HG03159 (cell line): ENCODE measurements at regions not wholly inside any gene's neighbourhood (a gene's known extent, or its start where the extent isn't known, plus 50 kb on each side); places are given as distances from the start of the nearest gene placed in this dataset.

Experiments used
- ATAC-seq: cut with Tn5 transposase; IDR thresholded peaks from one replicate; pipeline ENCODE4 v1.9.1; 2021; ENCODE audit warnings: mild to moderate bottlenecking, moderate library complexity; ENCODE audit not compliant: unreplicated experiment

DNA sequence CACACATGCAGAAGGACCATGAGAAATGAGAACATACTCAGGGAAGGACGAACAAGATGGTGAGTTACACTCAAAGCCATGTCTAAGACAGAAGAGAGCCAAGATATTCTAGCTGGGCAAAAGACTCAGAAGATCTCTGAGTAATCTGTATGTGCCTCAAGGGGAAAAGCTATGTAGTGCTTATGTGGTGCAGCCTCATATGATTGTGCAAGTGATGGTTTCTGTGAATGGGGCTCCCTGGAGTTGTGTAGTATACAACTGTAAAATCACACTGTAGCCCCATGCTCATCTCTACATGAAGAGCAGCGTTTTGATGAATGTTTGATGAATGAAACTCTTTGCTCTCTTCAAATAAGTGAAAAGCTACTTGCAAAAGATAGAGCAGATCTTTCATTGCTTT lies 57.5 kb downstream of the OSR1 start:
- no peak for ATAC-seq

DNA sequence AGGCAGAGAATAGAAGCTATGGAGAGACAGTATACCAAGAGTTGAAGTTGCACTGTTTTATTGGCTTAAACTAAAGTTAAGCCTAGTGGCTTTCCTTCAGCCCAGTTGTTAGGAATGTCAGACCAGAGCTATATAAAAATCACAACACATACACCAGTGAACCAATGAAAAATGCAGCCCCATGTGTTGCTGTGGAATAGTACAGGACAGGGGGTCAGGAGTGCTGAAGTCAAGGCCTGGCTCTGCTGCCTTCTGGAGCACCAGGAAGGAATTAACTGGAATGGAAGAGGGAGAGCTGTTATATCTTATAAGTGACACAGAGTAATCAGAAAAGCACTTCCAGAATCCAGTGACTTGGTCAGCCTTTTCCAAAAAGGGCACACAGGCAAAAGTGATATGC lies 58.9 kb downstream of the OSR1 start:
- ATAC-seq, result no peak

DNA sequence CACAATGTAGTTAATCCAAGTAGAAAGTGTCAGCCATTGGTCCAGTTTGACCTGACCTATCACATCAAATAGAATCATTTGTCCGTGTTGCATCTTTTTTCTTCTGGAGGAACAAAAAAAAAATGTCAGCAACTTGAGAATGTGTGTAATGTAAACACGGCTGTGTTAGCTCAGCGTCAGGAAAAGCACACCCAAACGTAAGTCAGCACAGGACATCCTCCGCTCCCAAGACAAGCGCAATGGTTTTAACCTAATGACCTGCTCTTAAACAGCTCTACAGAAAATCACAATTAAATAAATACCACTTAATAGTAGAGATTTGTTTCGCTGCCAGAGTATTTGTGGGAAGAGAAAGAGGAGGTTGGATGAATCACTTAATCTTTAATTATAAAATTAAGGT lies 59.4 kb downstream of the OSR1 start:
- no peak for ATAC-seq

DNA sequence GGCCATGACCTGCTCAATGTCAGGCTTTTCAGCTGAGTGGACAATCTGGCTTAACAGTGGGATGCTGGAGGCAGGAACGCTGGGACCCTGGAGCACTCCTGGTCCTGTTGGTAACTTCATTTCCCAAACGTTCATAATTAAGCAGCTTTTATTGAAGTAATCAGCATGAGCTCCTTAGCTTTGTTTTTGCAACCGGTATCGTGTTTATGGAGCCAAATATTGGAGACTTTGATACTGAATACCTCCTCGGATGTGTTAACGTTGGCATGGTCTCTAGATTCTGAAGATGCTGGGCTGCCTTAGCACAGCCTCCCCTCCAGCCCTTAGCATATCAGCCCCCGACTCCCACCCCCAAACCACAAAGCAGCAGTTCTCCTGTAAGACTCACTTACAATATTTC lies 60.7 kb downstream of the OSR1 start:
- ATAC-seq, result no peak

DNA sequence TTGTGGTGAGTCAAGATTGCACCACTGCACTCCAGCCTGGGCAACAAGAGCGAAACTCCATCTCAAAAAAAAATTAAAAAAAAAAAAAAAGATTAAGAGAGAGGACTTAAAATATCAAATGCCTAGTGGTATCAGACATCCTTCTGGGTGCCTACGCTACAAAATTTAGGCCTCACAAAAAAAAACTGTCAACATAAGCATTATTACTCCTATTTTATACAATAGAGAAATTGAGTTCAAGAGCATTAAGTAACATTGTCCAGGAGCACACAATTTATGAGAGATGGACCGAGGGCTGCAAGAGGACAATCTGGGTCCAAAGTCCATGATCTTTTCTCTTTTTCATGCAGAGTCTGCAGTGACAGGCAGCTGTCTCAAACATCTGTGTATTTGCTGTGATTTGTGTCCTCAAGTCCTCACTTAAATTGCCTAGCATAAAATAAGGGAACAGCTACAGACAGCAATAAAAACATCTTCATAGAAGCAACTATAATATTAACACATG lies 62.4 kb downstream of the OSR1 start:
- no peak for ATAC-seq

DNA sequence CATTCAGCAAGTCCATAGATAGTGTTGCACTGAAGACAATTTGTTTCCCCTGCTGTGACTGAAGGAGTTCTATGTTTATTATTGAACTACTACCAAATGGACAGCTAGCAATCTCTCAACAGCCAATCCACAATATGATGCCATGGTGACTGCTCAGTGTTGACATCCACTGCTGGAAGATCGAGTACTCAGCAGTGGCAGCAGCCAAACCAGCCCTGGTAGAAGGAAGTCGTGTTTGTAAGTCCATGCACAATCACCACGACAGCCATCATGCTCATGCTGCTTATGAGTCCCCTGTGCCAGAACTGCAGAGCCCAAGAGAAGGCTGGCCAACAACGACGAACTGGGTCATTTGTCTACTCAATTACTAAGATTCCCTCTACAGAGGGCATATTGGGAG lies 66.4 kb downstream of the OSR1 start:
- no peak for ATAC-seq

DNA sequence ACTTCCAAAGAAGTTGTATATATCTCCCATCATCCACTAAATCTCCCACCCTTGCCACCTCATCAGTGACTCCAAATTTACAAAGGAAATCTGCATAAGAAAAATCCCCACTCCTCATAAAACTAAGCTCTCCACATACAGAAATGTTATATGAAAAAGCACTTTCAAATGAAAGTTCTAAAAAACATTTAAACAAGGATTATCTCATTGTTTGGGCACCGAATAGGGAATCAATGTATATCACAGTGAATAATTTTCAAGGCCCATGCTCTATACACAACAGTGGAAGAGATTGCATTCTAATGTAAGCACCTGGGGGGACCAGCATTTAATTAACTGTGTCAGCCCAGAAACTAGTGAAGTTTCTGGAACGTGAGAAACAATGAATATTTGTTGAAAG lies 70.1 kb downstream of the OSR1 start:
- ATAC-seq, result no peak

DNA sequence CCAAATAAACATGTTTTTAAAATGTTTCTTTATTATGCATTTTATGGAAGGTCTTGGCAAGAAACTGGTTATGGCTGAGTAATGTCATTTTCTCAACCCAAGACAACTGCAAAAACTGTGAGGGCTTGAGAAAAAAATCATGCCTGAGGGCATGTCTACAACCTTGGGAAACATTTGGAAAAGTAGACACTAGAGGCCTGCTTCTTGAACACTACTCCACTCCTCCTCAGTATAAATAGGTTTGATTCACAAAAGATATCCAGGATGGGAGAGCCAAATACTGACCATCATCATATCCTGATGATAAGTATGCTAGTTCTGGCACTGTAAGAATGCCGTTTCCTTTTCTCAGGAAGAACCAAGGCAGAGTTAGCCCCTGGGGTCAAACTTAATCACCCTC lies 71.1 kb downstream of the OSR1 start:
- no peak for ATAC-seq

DNA sequence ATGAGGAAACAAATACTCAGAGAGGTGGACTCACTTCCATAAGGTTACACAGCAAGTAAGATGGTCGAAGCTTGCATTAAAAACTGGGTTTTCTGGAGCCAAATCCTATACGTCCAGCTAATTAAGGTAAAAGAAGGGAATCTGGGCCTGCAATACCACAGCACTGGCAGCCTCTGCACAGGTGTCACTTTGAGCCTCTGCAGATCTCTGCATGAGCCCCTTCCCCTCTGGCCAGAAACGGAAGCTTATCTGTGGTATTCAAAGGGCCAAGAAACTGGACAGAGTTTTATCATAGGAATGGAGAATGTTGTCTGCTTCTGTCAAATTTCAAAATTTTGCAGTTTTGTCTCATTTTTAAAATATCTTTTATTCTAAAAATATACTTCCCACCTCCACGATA lies 76.1 kb downstream of the OSR1 start:
- ATAC-seq, result no peak

DNA sequence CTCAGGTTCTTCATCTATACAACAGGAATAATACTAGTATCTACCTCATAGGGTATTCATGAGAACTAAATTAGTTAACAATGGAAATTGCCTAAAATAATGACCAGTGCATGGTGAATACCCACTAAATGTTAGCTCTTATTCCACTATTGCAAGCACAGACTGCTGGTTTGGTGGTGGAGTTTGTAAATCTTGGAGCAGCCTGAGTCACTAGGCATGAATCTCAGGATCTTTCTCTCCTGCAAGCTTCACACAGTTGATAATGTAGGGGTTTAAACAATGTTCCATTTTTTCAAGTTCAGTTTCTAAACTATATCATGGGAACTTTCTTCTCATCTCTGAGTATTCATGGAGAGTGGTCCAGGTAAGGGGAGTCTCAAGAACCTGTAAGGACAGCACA lies 84.0 kb downstream of the OSR1 start:
- ATAC-seq, result no peak

DNA sequence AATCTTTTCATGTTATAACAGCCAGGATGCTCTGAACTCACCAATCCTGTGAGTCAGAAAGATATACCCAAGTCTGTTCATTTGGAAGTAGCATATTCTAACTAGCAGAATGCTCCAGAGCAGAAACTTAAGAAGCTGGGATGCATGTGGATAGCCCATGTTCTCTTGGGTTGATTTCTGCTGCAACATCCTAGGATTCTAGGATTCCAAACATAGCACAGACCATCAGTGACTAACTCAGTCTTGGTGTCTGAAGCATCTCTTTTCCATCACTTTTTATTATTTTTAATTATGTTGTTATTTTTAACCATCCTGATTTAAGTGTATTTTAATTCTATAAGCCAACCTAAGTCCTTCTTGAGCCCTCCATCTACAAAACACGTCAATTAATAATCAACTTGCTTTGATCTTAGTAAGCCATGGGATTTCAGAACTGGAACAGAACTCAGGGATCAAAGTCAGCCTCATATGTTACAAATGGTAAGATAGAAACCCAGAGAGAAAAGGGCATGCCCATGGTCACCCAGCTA lies 85.4 kb downstream of the OSR1 start:
- ATAC-seq, result no peak

DNA sequence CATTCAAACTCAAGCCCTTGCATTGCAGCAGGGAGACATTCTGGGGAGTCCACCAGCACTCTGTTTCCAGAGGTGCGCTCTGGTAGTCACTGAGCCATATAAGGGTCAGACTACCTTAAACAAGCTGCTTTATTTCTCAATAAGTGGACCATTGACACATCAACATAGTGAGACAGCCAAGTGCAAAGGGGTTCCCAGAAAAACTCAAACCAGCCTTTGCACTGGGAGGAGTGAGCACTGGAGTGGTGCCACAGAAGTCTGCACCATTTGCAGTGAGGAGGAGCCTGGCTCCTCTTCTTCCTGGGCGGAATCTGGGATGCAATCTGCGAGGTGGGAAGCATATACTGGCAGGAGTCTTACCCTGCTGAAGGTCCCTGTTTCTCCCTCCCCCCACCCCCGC lies 86.4 kb downstream of the OSR1 start:
- ATAC-seq, result no peak

DNA sequence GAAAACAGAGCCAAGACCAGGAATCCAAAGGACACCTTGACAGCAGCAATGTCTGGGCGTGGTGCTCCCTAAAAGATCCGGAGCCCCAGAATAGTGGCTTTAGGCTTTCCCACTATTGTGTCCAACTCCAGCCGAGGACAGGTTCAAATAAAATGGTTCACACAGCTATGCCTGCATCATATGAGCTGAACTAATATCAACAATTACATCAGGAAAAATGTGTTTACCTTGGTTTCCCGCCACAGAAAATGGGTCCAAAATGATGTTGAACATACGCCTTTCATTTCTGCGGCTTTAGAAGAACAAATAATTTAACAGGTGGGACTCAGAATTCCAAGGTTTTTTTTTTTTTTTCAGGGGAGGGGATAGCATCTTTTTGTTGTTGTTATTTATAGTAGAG lies 93.6 kb downstream of the OSR1 start:
- no peak for ATAC-seq

DNA sequence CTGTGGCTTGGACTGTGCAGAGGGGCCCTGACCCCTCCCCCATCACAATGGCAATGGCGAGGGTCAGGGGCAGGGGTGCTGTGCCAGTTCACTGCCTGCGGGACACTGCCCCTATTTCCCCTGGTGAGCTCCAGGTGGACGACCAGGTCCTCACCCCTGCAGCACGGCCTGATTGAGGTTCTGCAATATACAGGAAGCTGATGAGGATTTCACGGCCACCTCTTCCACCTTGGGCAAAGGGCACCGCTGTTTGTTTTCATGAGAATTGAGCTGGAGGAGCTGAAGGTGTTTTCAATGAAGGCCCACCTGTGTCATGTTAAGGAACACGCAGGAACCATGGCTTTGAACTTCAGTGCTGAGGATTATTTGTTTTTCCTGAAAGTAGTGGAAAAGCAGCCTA lies 96.3 kb downstream of the OSR1 start:
- ATAC-seq, result no peak

DNA sequence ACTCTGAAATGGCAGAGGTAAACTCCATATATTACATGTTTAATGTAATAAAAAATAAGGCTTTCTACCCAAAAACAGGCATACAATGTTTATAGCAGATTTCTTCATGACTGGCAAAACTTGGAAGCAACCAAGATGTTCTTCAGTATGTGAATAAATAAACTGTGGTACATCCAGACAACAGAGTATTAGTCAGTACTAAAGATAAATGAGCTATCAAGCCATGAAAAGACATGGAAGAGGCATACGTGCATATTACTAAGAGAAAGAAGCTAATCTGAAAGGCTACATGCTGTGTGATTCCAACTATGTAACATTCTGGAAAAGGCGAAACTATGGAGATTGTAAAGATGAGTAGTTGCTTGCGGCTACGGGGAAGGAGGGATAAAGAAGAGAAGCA lies 97.4 kb downstream of the OSR1 start:
- ATAC-seq, result no peak

DNA sequence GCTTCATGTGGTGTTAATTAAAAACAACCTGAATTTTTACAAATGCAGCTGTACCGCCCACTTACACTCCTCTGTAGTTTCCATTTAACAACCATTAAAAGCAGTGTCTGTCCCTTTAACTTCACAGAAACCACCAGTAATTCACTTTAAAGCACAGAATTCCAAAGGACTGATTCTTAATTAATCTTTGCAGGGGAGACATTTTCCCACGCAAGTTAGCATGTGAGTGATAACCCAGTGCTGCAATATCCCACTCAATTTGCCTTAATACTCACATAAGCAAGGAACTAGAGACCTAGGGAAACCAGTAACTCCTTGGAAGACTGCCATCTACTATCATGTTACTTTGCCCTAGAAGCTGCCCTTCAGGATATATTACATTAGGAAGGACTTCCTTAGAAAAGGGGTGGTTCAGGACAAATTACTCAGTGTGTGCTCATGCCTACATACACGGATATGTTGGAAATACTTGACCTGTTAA lies 102.3 kb downstream of the OSR1 start:
- ATAC-seq, result no peak

DNA sequence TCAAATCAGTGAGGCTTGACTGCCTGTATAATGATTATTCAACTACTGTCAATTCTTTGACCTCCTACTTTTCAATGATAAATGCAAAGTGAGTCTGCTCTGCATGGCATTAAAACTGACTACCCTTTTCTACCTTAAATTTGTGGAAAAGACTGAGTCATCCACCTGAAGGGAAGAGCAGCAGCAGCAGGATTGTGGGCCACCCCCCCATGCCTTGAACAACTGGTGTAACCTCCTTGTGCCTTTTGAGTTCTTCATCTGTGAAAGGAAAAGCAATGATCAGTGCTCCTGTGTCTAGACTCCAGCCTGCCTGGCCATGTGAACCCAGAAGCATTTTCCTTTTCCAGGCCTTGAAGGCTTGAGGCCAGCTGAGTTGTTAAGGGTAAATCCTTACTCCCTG lies 102.9 kb downstream of the OSR1 start:
- no peak for ATAC-seq

DNA sequence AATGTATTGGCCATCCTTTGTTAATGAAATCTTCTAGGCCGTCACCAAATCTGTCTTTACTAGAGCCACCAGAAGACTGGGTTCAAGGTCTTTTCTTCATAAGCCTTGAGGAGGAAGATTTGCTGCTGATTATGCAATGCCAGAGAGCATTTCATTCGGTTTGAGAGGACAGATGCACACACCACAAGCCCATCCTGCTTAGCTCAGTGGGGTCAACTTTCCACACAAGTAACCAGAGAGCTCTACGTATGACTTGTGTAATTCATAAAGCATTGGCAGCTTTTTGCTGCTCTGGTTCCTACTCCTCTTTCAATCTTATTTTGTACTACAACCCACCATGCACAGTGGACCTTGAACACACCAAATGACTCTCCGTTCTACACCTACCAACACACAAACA lies 106.9 kb downstream of the OSR1 start:
- no peak for ATAC-seq

DNA sequence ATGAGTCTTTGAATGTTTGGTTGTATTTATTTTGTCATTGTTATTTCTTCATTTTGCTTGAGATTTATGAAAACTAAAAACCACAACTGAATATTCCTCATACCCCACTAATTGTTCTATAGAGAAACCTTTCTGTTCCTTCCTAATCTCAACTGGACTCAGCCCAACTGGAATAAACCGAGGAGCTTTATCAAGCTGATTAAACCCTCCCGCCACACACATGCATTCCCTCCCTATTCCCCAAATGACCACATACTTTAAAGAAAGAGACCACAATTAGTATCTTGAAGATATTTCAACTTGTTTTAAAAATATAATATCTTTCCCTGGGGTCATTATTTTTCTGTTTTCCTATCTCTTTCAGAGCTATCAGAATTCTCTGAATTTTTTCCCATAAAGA lies 107.5 kb downstream of the OSR1 start:
- no peak for ATAC-seq

DNA sequence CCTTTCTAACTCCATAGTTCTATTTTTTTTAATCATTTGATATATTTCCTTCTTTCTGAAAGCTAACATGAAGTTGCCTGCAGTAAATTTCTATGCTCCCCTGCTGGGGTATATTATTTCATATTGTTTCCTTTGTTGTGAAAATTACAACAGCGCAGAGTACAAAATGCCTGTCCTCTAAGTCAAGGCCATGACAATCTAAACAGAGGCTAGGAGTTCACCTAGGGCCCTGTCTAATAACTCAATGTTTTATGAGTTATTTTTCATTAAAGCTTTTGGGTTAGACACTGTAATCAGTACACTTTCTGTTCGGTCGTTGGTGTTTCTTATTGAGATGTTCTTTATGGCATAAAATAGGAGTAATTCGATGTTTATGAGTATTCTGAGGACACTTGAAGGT lies 111.2 kb downstream of the OSR1 start:
- no peak for ATAC-seq

DNA sequence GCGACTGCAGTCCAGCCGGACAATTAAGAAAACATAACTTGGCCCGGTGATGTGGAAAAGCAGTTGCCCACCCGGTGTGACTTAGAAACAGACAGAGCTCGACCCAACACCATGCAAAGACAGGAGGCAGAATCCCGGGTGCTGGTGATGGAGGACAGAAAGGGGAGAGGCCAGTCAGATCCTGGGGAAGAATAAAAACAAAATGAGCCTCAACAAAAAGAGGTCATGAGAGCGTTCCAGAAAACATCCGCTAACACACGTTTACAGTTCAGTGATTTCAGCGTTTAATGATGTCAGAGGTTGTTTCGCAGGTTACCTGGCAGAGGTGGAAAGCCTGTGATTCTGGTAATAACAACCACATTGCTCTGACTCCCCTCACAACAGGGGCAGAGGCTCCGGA lies 111.9 kb downstream of the OSR1 start:
- ATAC-seq, result no peak

DNA sequence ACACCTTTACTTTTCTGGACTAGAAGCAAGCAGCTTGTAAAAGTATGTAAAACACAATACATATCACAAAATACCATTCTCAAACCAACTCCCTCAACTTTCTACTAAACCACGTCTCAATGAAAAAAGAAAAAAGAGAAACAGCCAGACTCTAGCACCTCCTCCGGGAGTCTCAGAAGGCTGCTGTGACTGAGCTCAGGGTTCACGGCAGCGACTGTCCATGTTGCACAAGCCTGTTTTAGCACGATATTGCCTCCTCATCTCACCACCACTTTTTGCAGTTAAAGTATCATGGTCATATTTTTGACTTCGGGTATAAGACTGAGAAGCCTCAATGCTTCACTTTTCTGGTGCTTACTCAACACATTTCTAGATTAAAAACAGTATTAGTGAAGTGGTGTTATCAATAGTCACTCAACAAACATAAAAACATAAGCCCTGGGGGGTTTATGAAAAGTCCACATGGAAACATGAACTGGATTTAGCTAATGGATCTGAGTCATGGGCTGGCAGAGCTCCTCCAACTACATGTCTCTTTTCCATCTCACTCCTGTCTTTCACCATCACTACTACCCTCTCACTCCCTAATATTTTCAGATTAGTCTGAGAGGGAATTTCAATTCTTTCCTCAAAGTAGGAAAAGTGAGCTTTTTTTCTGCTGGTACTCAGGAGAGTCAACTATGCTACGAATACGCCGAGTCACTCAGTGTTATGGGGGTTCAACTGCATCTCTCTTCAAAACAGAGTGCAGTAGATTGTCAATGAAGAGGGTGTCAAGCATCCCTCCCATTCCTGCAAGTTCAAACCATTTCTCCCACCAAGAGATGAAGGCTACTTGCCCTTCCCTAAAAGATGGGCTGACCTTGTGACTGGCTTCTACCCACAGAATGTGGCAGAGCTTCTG lies 113.7 kb downstream of the OSR1 start:
- no peak for ATAC-seq
